ENCODE measurements at regions not wholly inside any gene's neighbourhood (a gene's known extent, or its start where the extent isn't known, plus 50 kb on each side); places are given as distances from the start of the nearest gene placed in this dataset.

DNA sequence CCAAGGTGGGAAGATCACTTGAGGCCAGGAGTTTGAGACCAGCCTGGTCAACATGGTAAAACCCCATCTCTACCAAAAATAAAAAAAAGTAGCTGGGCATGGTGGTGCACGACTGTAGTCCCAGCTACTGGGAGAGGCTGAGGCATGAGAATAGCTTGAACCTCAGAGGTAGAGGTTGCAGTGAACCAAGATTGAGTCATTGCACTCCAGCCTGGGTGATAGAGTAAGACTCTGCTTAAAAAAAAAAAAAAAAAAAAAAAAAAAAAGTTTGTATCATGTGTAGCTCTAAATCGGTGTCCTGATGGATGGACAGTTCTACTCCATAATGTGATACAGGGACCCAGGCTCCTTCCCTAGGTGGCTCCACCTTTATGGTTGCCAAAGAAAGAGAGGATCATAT lies 497.1 kb upstream of the RBFOX1 start:
- TF ChIP-seq SUZ12 (IDR thresholded peaks at IDR 0.05; ENCODE audit: extremely low read depth, insufficient read depth, insufficient read length) (no peak), YY1 (IDR thresholded peaks at IDR 0.05; ENCODE audit: insufficient read depth, insufficient read length) (no peak), ZNF274 (IDR thresholded peaks at IDR 0.05; ENCODE audit: low read depth, low read length) (no peak)
